IMR-90 (cell line): ENCODE measurements at regions not wholly inside any gene's neighbourhood (a gene's known extent, or its start where the extent isn't known, plus 50 kb on each side); places are given as distances from the start of the nearest gene placed in this dataset.

Experiments
- CEBPB ChIP-seq: IDR thresholded peaks from 2 replicates; pipeline ENCODE4 v1.6.1; 2012; ENCODE audit warnings: low read depth, low read length, improper control_type of control experiment
- FOS ChIP-seq: fragments of 150-350 bp; IDR thresholded peaks from 2 replicates; pipeline ENCODE4 v1.6.1; 2016; ENCODE audit warnings: low read depth, low read length
- MAFK ChIP-seq: IDR thresholded peaks from 2 replicates; pipeline ENCODE4 v1.6.1; 2012; ENCODE audit warnings: low read depth, low read length, improper control_type of control experiment
- MXI1 ChIP-seq: IDR thresholded peaks from 2 replicates; pipeline ENCODE4 v1.6.1; 2012; ENCODE audit warnings: low read depth, mild to moderate bottlenecking, low read length, moderate library complexity, borderline replicate concordance
- NFE2L2 ChIP-seq: fragments of 150-350 bp; IDR thresholded peaks from 2 replicates; pipeline ENCODE4 v1.6.1; 2016; ENCODE audit warnings: low read depth, mild to moderate bottlenecking, low read length
- POLR2A ChIP-seq: IDR thresholded peaks from 2 replicates; pipeline ENCODE4 v1.6.1; 2012; ENCODE audit warnings: mild to moderate bottlenecking, low read depth, low read length
- RAD21 ChIP-seq: IDR thresholded peaks from 2 replicates; pipeline ENCODE4 v1.6.1; 2012; ENCODE audit warnings: low read length, improper control_type of control experiment
- RCOR1 ChIP-seq: IDR thresholded peaks from 2 replicates; pipeline ENCODE4 v1.6.1; 2012; ENCODE audit warnings: mild to moderate bottlenecking, low read length, improper control_type of control experiment; ENCODE audit not compliant: insufficient replicate concordance
- SMC3 ChIP-seq: fragments of 150-350 bp; IDR thresholded peaks from 2 replicates; pipeline ENCODE4 v1.6.1; 2016; ENCODE audit warnings: low read depth, mild to moderate bottlenecking, antibody characterized with exemption, low read length, moderate library complexity
- TF ChIP-seq, protein P1 (sequence below): conservative IDR thresholded peaks from 2 replicates; pipeline ENCODE4 v1.5.1; 2012; ENCODE audit warnings: mild to moderate bottlenecking, low read depth, low read length, improper control_type of control experiment
- TF ChIP-seq, protein P2 (sequence below): fragments of 150-350 bp; IDR thresholded peaks from 2 replicates; pipeline ENCODE4 v1.6.1; 2016; ENCODE audit warnings: low read depth, mild to moderate bottlenecking, low read length, moderate library complexity, borderline replicate concordance
- TF ChIP-seq, protein P3 (sequence below): fragments of 150-350 bp; IDR thresholded peaks from 2 replicates; pipeline ENCODE4 v1.6.1; 2017; ENCODE audit warnings: mild to moderate bottlenecking, antibody characterized with exemption, low read length, low read depth

DNA sequence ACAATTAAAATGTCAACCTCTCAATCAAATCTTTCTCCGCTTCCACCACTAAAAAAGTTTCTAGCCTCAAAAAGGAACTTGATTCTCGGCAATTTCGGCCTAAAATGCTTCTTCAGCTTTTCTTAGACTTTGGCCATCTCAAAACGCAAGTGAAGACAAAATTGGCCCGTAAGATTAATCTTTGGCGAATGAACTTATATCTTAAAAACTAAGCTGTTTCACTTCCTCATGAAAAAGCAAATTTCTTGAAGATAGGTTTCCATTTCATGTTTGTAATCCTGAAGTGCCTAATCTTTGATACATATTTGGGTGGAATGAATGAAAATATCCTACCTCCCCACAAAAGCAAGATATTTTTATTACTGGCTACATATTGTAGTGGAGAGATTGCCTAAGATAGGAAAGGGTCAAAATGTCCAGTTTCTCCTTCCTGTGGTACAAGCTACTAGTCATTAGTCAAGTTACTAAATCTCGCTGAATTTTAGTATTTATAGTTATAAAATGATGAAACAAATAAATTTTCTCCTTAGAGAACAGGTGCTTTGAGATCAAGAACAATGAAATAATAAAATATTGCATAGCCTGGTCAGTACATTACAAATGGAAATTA, 85.4 kb upstream of the ZEB2 start:
- TF ChIP-seq, protein P1, sequence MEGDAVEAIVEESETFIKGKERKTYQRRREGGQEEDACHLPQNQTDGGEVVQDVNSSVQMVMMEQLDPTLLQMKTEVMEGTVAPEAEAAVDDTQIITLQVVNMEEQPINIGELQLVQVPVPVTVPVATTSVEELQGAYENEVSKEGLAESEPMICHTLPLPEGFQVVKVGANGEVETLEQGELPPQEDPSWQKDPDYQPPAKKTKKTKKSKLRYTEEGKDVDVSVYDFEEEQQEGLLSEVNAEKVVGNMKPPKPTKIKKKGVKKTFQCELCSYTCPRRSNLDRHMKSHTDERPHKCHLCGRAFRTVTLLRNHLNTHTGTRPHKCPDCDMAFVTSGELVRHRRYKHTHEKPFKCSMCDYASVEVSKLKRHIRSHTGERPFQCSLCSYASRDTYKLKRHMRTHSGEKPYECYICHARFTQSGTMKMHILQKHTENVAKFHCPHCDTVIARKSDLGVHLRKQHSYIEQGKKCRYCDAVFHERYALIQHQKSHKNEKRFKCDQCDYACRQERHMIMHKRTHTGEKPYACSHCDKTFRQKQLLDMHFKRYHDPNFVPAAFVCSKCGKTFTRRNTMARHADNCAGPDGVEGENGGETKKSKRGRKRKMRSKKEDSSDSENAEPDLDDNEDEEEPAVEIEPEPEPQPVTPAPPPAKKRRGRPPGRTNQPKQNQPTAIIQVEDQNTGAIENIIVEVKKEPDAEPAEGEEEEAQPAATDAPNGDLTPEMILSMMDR: no peak
- TF ChIP-seq FOS (no peak), CEBPB (no peak), RAD21 (no peak), NFE2L2 (no peak), POLR2A (no peak), RCOR1 (no peak), SMC3 (no peak), MXI1 (no peak), MAFK (no peak)
- TF ChIP-seq, protein P2, sequence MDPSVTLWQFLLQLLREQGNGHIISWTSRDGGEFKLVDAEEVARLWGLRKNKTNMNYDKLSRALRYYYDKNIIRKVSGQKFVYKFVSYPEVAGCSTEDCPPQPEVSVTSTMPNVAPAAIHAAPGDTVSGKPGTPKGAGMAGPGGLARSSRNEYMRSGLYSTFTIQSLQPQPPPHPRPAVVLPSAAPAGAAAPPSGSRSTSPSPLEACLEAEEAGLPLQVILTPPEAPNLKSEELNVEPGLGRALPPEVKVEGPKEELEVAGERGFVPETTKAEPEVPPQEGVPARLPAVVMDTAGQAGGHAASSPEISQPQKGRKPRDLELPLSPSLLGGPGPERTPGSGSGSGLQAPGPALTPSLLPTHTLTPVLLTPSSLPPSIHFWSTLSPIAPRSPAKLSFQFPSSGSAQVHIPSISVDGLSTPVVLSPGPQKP: no peak
- TF ChIP-seq, protein P3, sequence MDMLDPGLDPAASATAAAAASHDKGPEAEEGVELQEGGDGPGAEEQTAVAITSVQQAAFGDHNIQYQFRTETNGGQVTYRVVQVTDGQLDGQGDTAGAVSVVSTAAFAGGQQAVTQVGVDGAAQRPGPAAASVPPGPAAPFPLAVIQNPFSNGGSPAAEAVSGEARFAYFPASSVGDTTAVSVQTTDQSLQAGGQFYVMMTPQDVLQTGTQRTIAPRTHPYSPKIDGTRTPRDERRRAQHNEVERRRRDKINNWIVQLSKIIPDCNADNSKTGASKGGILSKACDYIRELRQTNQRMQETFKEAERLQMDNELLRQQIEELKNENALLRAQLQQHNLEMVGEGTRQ: no peak
